ENCODE measurements at regions not wholly inside any gene's neighbourhood (a gene's known extent, or its start where the extent isn't known, plus 50 kb on each side); places are given as distances from the start of the nearest gene placed in this dataset.

DNA sequence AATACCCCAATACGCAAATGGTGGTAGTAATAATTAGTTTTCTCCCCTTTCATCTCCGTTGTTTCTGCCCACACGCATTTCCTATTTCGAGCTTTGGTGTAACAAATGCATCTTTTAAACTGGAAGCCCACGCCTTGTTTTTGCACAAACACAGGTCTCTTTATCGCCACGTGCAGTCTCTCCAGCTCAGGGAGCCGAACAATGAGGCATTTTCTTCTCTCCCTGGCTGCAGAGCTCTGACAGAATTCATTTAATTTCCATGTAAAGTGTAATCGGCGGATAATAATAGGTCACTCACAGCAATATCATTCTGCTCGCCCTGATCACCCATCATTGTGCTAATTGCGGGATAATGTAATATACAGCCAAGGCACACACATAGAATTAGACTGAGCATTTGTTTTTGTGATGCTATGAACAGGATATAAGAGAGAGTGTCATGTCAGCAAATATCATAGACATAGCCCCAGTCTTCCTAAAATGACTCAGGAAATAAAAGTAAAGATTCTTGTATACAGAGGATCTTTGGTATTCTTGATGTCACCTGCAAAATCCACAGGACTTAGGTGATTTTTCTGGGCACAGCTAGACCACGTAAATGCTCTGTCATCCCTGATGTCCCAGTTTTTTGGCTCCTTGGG is 452.6 kb upstream of the CDH11 start:
- TF ChIP-seq, protein P1, sequence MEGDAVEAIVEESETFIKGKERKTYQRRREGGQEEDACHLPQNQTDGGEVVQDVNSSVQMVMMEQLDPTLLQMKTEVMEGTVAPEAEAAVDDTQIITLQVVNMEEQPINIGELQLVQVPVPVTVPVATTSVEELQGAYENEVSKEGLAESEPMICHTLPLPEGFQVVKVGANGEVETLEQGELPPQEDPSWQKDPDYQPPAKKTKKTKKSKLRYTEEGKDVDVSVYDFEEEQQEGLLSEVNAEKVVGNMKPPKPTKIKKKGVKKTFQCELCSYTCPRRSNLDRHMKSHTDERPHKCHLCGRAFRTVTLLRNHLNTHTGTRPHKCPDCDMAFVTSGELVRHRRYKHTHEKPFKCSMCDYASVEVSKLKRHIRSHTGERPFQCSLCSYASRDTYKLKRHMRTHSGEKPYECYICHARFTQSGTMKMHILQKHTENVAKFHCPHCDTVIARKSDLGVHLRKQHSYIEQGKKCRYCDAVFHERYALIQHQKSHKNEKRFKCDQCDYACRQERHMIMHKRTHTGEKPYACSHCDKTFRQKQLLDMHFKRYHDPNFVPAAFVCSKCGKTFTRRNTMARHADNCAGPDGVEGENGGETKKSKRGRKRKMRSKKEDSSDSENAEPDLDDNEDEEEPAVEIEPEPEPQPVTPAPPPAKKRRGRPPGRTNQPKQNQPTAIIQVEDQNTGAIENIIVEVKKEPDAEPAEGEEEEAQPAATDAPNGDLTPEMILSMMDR (IDR thresholded peaks at IDR 0.05), result no peak
- no peak for TF ChIP-seq POLR2A (IDR thresholded peaks at IDR 0.05)
